AML-193 (cell line): ENCODE measurements at regions not wholly inside any gene's neighbourhood (a gene's known extent, or its start where the extent isn't known, plus 50 kb on each side); places are given as distances from the start of the nearest gene placed in this dataset.
"Not testable (repeated sequence)": the region's sequence is repeated elsewhere in the genome, so short reads cannot be mapped to it uniquely, and the experiment has no call there.

ENCODE experiments used
- DNase-seq, 2 experiments: peaks; one replicate each; lab custom pipeline; 2025; lab: John Stamatoyannopoulos, UW

GRCh38 chr6:71360556-71361335 is 72.1 kb downstream of the OGFRL1 start:
- not testable (repeated sequence) for DNase-seq

- no peak for DNase-seq
Observed at GRCh38 chr6:71364889-71365542, 76.4 kb downstream of the OGFRL1 start.

GRCh38 chr6:71367756-71368155 is 79.1 kb downstream of the OGFRL1 start:
- DNase-seq = no peak

- DNase-seq = no peak
Observed at GRCh38 chr6:71368284-71368683, 79.7 kb downstream of the OGFRL1 start.

- no peak for DNase-seq
Observed at GRCh38 chr6:71371559-71371958, 82.9 kb downstream of the OGFRL1 start.

- DNase-seq = no peak
Observed at GRCh38 chr6:71373943-71374342, 85.3 kb downstream of the OGFRL1 start.

- no peak for DNase-seq
Observed at GRCh38 chr6:71375676-71376075, 87.1 kb downstream of the OGFRL1 start.

GRCh38 chr6:71376830-71377229 is 88.2 kb downstream of the OGFRL1 start:
- no peak for DNase-seq

- DNase-seq = no peak
Observed at GRCh38 chr6:71383476-71383875, 94.9 kb downstream of the OGFRL1 start.

GRCh38 chr6:71383901-71384489 is 95.4 kb downstream of the OGFRL1 start:
- peak; percentile 25 to 34 for DNase-seq

- DNase-seq = no peak
Observed at GRCh38 chr6:71385111-71385822, 96.7 kb downstream of the OGFRL1 start.

GRCh38 chr6:71386215-71386614 is 97.6 kb downstream of the OGFRL1 start:
- DNase-seq = no peak

- no peak for DNase-seq
Observed at GRCh38 chr6:71387179-71387578, 98.6 kb downstream of the OGFRL1 start.

- DNase-seq = no peak
Observed at GRCh38 chr6:71388068-71388744, 99.6 kb downstream of the OGFRL1 start.

GRCh38 chr6:71388856-71389527 is 100.4 kb downstream of the OGFRL1 start:
- no peak for DNase-seq

- no peak for DNase-seq
Observed at GRCh38 chr6:71391126-71391525, 102.5 kb downstream of the OGFRL1 start.

GRCh38 chr6:71392276-71392675 is 103.7 kb downstream of the OGFRL1 start:
- no peak for DNase-seq

- DNase-seq = no peak
Observed at GRCh38 chr6:71393471-71393870, 104.9 kb downstream of the OGFRL1 start.

- no peak for DNase-seq
Observed at GRCh38 chr6:71393981-71394432, 105.4 kb downstream of the OGFRL1 start.

- DNase-seq = no peak
Observed at GRCh38 chr6:71394926-71395325, 106.3 kb downstream of the OGFRL1 start.

- DNase-seq = no peak
Observed at GRCh38 chr6:71395731-71396409, 107.3 kb downstream of the OGFRL1 start.
